GM19372 (cell line): ENCODE measurements at regions not wholly inside any gene's neighbourhood (a gene's known extent, or its start where the extent isn't known, plus 50 kb on each side); places are given as distances from the start of the nearest gene placed in this dataset.
"Not testable (repeated sequence)": the region's sequence is repeated elsewhere in the genome, so short reads cannot be mapped to it uniquely, and the experiment has no call there.

Experiments used
- ATAC-seq: cut with Tn5 transposase; IDR thresholded peaks from one replicate; pipeline ENCODE4 v1.9.1; 2021; ENCODE audit warnings: mild to moderate bottlenecking, low read depth, moderate library complexity; ENCODE audit not compliant: unreplicated experiment

GRCh38 chr10:46740368-46740767 is 161.4 kb downstream of the SYT15 start:
- not testable (repeated sequence) for ATAC-seq

GRCh38 chr10:46749003-46749402 is 162.2 kb upstream of the PTPN20 start:
- not testable (repeated sequence) for ATAC-seq

GRCh38 chr10:46749470-46749869 is 161.8 kb upstream of the PTPN20 start:
- ATAC-seq: not testable (repeated sequence)

- not testable (repeated sequence) for ATAC-seq
Observed at GRCh38 chr10:46753763-46754162, 157.5 kb upstream of the PTPN20 start.

- peak; percentile 93 for ATAC-seq
Observed at GRCh38 chr10:46761471-46761870, 149.8 kb upstream of the PTPN20 start.

GRCh38 chr10:46768515-46769291 is 142.5 kb upstream of the PTPN20 start:
- ATAC-seq: not testable (repeated sequence)

- ATAC-seq: not testable (repeated sequence)
Observed at GRCh38 chr10:46773178-46773896, 137.9 kb upstream of the PTPN20 start.

- ATAC-seq: not testable (repeated sequence)
Observed at GRCh38 chr10:46773897-46774236, 137.4 kb upstream of the PTPN20 start.

GRCh38 chr10:46774366-46774765 is 136.9 kb upstream of the PTPN20 start:
- ATAC-seq: not testable (repeated sequence)

- not testable (repeated sequence) for ATAC-seq
Observed at GRCh38 chr10:46774945-46775667, 136.1 kb upstream of the PTPN20 start.

- ATAC-seq: not testable (repeated sequence)
Observed at GRCh38 chr10:46775668-46776059, 135.6 kb upstream of the PTPN20 start.

GRCh38 chr10:46779571-46779970 is 131.7 kb upstream of the PTPN20 start:
- not testable (repeated sequence) for ATAC-seq

GRCh38 chr10:46780164-46780563 is 131.1 kb upstream of the PTPN20 start:
- not testable (repeated sequence) for ATAC-seq

GRCh38 chr10:46781001-46781400 is 130.2 kb upstream of the PTPN20 start:
- not testable (repeated sequence) for ATAC-seq

GRCh38 chr10:46782001-46782874 is 129.0 kb upstream of the PTPN20 start:
- ATAC-seq: not testable (repeated sequence)

GRCh38 chr10:46784665-46785064 is 126.6 kb upstream of the PTPN20 start:
- ATAC-seq: not testable (repeated sequence)

GRCh38 chr10:46786125-46786517 is 125.1 kb upstream of the PTPN20 start:
- ATAC-seq: not testable (repeated sequence)

GRCh38 chr10:46786518-46787320 is 124.5 kb upstream of the PTPN20 start:
- ATAC-seq: peak; percentile 85

GRCh38 chr10:46787321-46787615 is 124.0 kb upstream of the PTPN20 start:
- no peak for ATAC-seq
